ENCODE measurements at regions not wholly inside any gene's neighbourhood (a gene's known extent, or its start where the extent isn't known, plus 50 kb on each side); places are given as distances from the start of the nearest gene placed in this dataset.

DNA sequence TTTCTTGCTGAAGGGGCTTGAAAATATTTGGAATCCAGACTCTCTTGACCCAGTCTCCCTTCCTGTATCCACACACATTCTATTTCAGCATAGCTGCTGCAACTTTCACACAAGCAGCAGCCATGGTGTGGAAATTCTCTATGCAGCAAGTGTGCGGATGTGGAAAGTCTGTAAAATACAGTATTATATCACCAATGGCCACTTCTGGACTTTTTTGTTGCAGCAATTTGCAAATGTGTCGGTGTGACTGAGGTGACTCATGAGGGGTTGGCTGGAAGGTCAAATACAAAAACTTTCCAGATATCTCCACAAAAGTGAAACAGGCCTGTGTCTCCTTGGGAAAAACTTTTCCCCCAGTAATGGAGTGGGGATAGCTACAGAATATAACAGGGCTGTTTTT, 299.3 kb upstream of the GYPC start:
- no peak for DNase-seq

- DNase-seq: no peak
These were observed 297.8 kb upstream of the GYPC start for GRCh38 chr2:126358122-126358521.

DNA sequence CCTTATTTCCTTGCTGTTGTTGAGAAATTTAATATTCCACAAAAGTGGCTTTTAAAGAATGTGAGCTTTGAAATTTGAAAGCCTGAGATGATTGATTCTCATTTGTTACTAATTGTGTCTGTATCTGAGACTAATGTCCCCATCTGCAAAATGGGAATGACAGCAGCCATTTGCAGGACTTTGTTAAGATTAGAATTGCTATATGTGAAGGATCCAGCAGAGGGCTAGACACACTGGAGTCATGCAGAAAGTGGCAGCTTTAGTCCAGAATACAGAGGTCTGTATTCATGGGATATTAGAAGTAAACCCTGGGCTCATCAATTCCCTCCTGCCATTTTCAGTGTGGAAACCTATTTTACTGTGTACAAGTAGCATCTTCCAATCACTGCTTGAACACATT, 296.5 kb upstream of the GYPC start:
- DNase-seq: no peak

GRCh38 chr2:126367361-126367760, 288.6 kb upstream of the GYPC start:
- DNase-seq: no peak

DNA sequence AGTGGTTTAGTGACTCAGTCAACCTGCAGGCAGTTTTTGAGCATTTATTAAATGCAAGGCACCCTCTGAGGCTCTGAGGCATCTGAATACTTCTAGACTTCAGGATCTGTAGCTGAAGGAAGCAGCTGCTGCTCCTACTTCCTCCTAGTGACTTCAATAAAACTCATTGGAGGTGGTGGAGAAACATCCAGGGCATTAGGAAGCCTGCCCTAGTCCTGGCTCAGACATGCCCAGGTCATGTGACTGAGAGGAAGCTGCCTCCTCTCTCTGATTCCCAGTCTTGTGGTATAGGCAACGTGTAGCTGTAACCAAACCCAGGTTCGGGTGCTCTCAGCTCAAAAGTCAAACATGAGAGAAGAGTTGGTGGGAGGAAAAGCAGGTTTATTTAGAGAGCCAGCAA, 287.2 kb upstream of the GYPC start:
- DNase-seq: peak; percentile 18

GRCh38 chr2:126370201-126370600, 285.8 kb upstream of the GYPC start:
- no peak for DNase-seq

DNA sequence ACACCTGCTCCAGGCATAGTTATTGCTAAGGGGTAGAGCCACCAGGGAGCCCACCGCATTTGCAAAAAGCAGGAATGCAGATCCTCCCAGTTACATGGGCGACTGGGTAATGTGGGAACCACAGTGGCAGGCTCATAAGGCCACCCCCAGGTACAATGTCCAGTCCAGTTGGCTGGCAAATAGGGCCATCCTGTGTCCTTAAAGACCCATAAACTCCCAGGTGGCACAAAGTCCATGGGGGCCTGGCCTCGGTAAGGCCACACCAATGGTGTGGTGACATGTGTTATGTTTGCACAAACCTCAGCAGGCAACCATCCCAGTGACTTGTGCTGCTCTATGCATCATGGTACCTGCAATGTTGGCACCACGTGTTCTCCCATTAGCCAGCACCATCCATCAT, 283.6 kb upstream of the GYPC start:
- DNase-seq: no peak

- no peak for DNase-seq
These were observed 277.8 kb upstream of the GYPC start for GRCh38 chr2:126378176-126378575.

- no peak for DNase-seq
These were observed 274.9 kb upstream of the GYPC start for GRCh38 chr2:126381091-126381490.

GRCh38 chr2:126382998-126383397, 273.0 kb upstream of the GYPC start:
- no peak for DNase-seq

- DNase-seq: no peak
These were observed 272.2 kb upstream of the GYPC start for GRCh38 chr2:126383800-126384199.

DNA sequence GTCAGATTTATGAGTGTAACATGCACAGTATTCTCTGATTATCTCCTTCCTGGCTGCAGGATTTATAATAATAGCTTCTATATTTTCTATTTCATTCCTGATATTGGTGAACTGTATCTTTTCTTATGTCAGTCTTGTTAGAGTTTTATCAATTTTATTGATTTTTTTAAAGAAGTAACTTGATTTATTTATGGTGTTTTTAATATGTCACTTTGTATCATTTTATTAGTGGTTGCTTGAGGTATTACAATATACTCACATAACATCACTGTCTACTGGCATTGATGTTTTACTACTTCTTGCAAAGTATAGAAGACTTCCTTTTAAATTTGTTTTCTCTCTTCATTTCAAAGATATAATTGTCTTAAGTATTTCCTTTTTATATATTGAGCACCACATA, 270.5 kb upstream of the GYPC start:
- no peak for DNase-seq

DNA sequence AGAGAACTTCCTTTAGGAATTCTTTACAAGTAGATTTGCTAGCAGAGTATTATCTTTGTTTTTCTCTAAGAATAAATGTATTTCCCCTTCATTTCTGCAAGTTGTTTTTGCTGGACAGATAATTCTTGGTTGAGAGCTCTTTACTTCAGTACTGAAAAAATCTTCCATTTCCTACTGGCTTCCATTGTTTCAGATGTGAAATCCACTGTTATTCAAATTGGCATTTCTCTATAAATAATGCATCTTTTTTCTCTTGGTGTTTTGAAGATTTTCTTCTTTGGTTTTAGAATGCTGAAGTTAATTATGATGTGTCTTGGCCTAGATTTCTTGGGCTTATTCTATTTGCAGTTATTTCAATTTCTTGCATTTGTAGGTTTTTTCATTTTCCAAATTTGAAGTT, 270.0 kb upstream of the GYPC start:
- DNase-seq: no peak

DNA sequence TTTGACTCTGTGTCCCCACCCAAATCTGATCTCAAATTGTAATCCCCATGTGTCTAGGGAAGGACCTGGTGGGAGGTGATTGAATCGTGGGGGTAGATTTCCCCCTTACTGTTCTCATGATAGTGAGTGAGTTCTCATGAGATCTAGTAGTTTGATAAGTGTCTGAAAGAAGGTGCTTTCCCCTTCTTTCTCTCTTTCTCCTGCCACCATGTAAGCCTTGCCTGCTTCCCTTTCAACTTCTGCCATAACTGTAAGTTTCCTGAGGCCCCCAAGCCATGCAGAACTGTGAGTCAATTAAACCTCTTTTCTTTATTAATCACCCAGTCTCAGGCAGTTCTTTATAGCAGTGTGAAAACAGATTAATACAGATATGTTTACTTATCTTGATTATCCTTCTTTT, 266.5 kb upstream of the GYPC start:
- DNase-seq: no peak

DNA sequence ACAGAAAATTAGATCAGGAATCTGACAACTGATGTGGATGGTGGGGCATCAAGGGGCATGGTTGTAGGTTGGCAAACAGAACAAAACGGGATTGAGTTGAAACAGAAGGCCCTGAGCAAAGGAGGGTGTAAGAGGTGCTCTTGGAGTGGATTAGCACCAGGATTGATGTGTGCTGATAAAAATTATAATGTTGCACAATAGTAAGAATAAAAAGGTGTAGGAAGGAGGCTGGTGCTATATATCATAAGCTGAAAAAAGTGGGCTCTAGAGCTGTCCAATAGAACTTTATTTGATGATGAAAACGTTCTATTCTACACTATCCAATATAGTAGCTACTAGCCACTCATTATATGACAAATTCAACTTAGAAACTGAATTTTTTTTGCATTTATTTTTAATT, 263.1 kb upstream of the GYPC start:
- DNase-seq: no peak

DNA sequence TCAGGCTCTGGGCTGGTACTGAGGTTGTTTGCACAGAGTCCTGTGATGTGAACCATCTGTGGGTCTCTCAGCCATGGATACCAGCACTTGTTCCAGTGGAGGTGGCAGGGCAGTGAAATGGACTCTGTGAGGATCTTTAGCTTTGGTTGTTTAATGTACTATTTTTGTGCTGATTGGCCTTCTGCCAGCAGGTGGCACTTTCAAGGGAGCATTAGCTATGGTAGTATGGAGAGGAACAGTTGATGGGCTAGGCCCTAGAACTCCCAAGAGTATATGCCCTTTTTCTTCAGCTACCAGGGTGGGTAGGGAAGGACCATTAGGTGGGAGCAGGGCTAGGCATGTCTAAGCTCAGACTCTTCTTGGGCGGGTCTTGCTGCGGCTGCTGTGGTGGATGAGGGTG, 257.0 kb upstream of the GYPC start:
- DNase-seq: no peak

DNA sequence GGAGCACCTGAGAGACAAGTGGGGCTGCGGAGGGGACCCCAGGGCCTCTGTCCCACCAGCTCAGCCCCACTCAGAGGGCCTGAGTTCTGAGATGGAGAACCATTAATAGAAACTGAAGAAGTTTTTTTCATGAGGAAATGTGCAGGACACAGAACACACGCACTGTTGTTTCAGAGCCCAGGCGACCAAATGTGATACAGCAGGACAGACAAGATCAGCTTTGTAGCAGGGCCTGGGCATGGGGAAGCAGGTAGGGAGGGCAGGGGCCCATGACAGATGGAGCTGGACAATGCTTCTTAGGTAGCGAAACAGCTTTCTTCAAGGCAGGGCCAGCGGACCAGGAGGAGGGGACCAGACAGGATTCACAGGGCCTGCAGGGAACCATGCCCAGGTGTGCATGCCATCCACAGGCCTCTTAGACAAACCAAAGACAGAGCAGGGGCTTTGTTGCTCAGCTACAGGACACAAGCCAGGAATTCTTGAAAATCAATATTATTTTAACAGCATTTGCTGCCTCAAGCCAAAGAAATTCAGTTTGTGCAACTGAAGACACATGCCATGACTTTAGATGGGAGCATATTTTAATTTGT, 252.8 kb upstream of the GYPC start:
- DNase-seq: no peak

- DNase-seq: no peak
These were observed 249.7 kb upstream of the GYPC start for GRCh38 chr2:126406267-126406666.

GRCh38 chr2:126408671-126409070, 247.3 kb upstream of the GYPC start:
- DNase-seq: no peak

GRCh38 chr2:126409850-126410249, 246.1 kb upstream of the GYPC start:
- no peak for DNase-seq

GRCh38 chr2:126413079-126413478, 242.9 kb upstream of the GYPC start:
- no peak for DNase-seq

- no peak for DNase-seq
These were observed 236.6 kb upstream of the GYPC start for GRCh38 chr2:126419403-126419802.

GRCh38 chr2:126425943-126426342, 230.0 kb upstream of the GYPC start:
- no peak for DNase-seq

- DNase-seq: no peak
These were observed 226.9 kb upstream of the GYPC start for GRCh38 chr2:126429103-126429502.

DNA sequence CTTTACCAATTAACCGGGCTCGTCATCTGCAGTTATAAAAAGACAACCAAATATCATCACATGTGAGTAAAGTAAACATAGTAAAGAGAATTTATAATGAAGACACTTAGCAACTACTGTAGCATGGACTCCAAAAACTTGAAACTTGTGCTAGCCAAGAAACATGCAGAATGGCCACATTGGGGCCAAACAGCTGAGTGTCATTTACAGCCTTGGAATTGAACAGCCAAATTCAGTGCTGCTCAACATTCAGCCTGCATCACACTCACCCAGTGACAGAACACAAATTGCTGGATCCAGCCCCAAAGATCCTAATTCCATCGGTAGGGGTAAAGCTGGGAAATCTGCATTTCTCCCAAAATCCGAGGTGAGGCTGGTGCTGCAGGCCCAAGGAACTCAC, 224.8 kb upstream of the GYPC start:
- DNase-seq: no peak

GRCh38 chr2:126436411-126436810, 219.5 kb upstream of the GYPC start:
- no peak for DNase-seq

Measured in DMS153 (cell line).